ENCODE measurements at regions not wholly inside any gene's neighbourhood (a gene's known extent, or its start where the extent isn't known, plus 50 kb on each side); places are given as distances from the start of the nearest gene placed in this dataset.

GRCh38 chr1:70536708-70537366, 125.8 kb downstream of the CTH start:
- TF ChIP-seq PTBP1 (IDR thresholded peaks at IDR 0.05; ENCODE audit: low read depth, low read length) (no peak), CTCF (IDR thresholded peaks at IDR 0.05 in 2 of 3, conservative IDR thresholded peaks at IDR 0.05 in 1 of 3; ENCODE audit: insufficient read depth in 2 of 3, low read depth in 1 of 3, low read length in 3 of 3) (no peak), MLLT1 (IDR thresholded peaks at IDR 0.05) (no peak), KLF1 (tag; IDR thresholded peaks at IDR 0.05) (no peak), CEBPB (tag; IDR thresholded peaks at IDR 0.05) (no peak), EZH2 (IDR thresholded peaks at IDR 0.05; ENCODE audit: borderline replicate concordance, low read depth, low read length) (no peak), JUND (IDR thresholded peaks at IDR 0.05; ENCODE audit: borderline replicate concordance, low read depth, low read length) (no peak), JUND (tag; IDR thresholded peaks at IDR 0.05; ENCODE audit: borderline replicate concordance, low read depth, low read length) (no peak), THAP7 (CRISPR knock-in tag; IDR thresholded peaks at IDR 0.05) (no peak), ZBTB12 (CRISPR knock-in tag; IDR thresholded peaks at IDR 0.05) (no peak), JUN (IDR thresholded peaks at IDR 0.05; ENCODE audit: borderline replicate concordance, low read depth, low read length) (no peak), JUN (CRISPR knock-in tag; IDR thresholded peaks at IDR 0.05; ENCODE audit: borderline replicate concordance) (no peak)

All from K562 (cell line).